Esophagus muscularis mucosa (tissue), 4 donors: ENCODE measurements at regions not wholly inside any gene's neighbourhood (a gene's known extent, or its start where the extent isn't known, plus 50 kb on each side); places are given as distances from the start of the nearest gene placed in this dataset.

Experiments
- DNase-seq: peaks from one replicate; pipeline ENCODE4 v3.0.0-alpha.2; 2017; ENCODE audit errors: extremely low spot score
- H3K27ac ChIP-seq, 4 donors: fragments of 200-600 bp; sonication (generic); replicated peaks in 1 of 4; 1 replicate in 3 of 4; 2 replicates in 1 of 4; pipeline ENCODE4 v1.5.1; 2016 to 2019; ENCODE audit warnings: mild to moderate bottlenecking in 1 of 4
- H3K27me3 ChIP-seq, 4 donors: fragments of 200-600 bp; sonication (generic); one replicate each; pipeline versions ENCODE4 v1.5.1 to v1.6.0; 2016 to 2019
- H3K36me3 ChIP-seq, 4 donors: fragments of 200-600 bp; sonication (generic); one replicate each; pipeline ENCODE4 v1.5.1; 2016 to 2019
- H3K4me1 ChIP-seq, 4 donors: fragments of 200-600 bp; sonication (generic); one replicate each; pipeline ENCODE4 v1.5.1; 2016 to 2019
- H3K4me3 ChIP-seq, 4 donors: fragments of 200-600 bp; sonication (generic); 1 replicate in 2 of 4; 2 replicates in 2 of 4; pipeline ENCODE4 v1.5.1; 2016 to 2019; ENCODE audit warnings: mild to moderate bottlenecking in 4 of 4, moderate library complexity in 1 of 4
- H3K9me3 ChIP-seq, 4 donors: fragments of 200-600 bp; sonication (generic); 1 replicate in 3 of 4; 2 replicates in 1 of 4; pipeline ENCODE4 v1.5.1; 2016 to 2019
- CTCF ChIP-seq, 3 experiments: fragments of 200-600 bp in 2 of 3; fragments of 450-650 bp in 1 of 3; sonication (generic) in 2 of 3; IDR thresholded peaks; one replicate each; pipeline ENCODE4 v1.5.1; 2017 to 2019; ENCODE audit warnings: antibody characterized with exemption in 3 of 3, mild to moderate bottlenecking in 2 of 3, moderate library complexity in 1 of 3
- EP300 ChIP-seq: sonication (generic); formaldehyde crosslinking; IDR thresholded peaks from one replicate; pipeline ENCODE4 v1.6.1; 2017; ENCODE audit warnings: antibody characterized with exemption
- POLR2A ChIP-seq: fragments of 450-650 bp; IDR thresholded peaks from one replicate; pipeline ENCODE4 v1.6.1; 2017; ENCODE audit warnings: antibody characterized with exemption, moderate library complexity, mild to moderate bottlenecking, low read depth
- POLR2AphosphoS5 ChIP-seq, 2 donors: sonication (generic); formaldehyde crosslinking; IDR thresholded peaks; one replicate each; pipeline ENCODE4 v1.6.1; 2017; ENCODE audit warnings: antibody characterized with exemption in 2 of 2
- WGBS: methylation state at CpG from one replicate; pipeline ENCODE4 v1.1.5; 2018; 5-methylcytosine and 5-hydroxymethylcytosine counted together
- intact Hi-C: fragments of 100-400 bp; cut with DNase I; formaldehyde crosslinking; loops from one replicate; pipeline ENCODE4 v1.15.1; 2023

- Histone ChIP-seq H3K4me1 (no peaks in the 10 kb centered on the region), H3K4me3 (no peak overlapping the region), H3K27me3 (no peaks in the 10 kb centered on the region), H3K36me3 (no peaks in the 10 kb centered on the region), H3K27ac (no peak overlapping the region), H3K9me3 (no peaks in the 10 kb centered on the region)
- TF ChIP-seq EP300 = no peak
- no peak for TF ChIP-seq POLR2A
- no peak for TF ChIP-seq CTCF (IDR thresholded peaks at IDR 0.05)
- no peak for TF ChIP-seq POLR2AphosphoS5 (IDR thresholded peaks at IDR 0.05)
- no peak for DNase-seq
- WGBS = 48% methylated on average over 3 of the region's 3 CpGs
- intact Hi-C loops = no loop called here
Observed at GRCh38 chr9:75692309-75692708, 198.2 kb upstream of the PCSK5 start.

GRCh38 chr9:75695921-75696320, 194.6 kb upstream of the PCSK5 start:
- H3K27me3 ChIP-seq = no peaks in the 10 kb centered on the region
- no peak for DNase-seq
- H3K9me3 ChIP-seq = no peaks in the 10 kb centered on the region
- no peak for TF ChIP-seq POLR2A
- TF ChIP-seq POLR2AphosphoS5 (IDR thresholded peaks at IDR 0.05) = no peak
- no peak for TF ChIP-seq EP300
- TF ChIP-seq CTCF (IDR thresholded peaks at IDR 0.05) = no peak
- no peaks in the 10 kb centered on the region for H3K4me1 ChIP-seq
- no peak overlapping the region for H3K4me3 ChIP-seq
- 0% methylated on average over 1 of the region's 1 CpG for WGBS
- no peaks in the 10 kb centered on the region for H3K36me3 ChIP-seq
- intact Hi-C loops = no loop called here
- no peak overlapping the region for H3K27ac ChIP-seq

- intact Hi-C loops = no loop called here
- no peaks in the 10 kb centered on the region for H3K4me1 ChIP-seq
- no peaks in the 10 kb centered on the region for H3K36me3 ChIP-seq
- no peak for TF ChIP-seq POLR2A
- TF ChIP-seq POLR2AphosphoS5 (IDR thresholded peaks at IDR 0.05) = no peak
- no peak for TF ChIP-seq CTCF (IDR thresholded peaks at IDR 0.05)
- TF ChIP-seq EP300 = no peak
- DNase-seq = no peak
- no peak overlapping the region for H3K27ac ChIP-seq
- no peaks in the 10 kb centered on the region for H3K27me3 ChIP-seq
- H3K9me3 ChIP-seq = no peaks in the 10 kb centered on the region
- no peak overlapping the region for H3K4me3 ChIP-seq
Observed at GRCh38 chr9:75699017-75699416, 191.5 kb upstream of the PCSK5 start.

GRCh38 chr9:75699625-75700251, 190.7 kb upstream of the PCSK5 start:
- H3K36me3 ChIP-seq = no peaks in the 10 kb centered on the region
- H3K27me3 ChIP-seq = no peaks in the 10 kb centered on the region
- no peaks in the 10 kb centered on the region for H3K9me3 ChIP-seq
- no peak for DNase-seq
- H3K4me1 ChIP-seq = no peaks in the 10 kb centered on the region
- no peak overlapping the region for H3K27ac ChIP-seq
- intact Hi-C loops = no loop called here
- TF ChIP-seq CTCF (IDR thresholded peaks at IDR 0.05) (no peak), EP300 (no peak), POLR2AphosphoS5 (IDR thresholded peaks at IDR 0.05) (no peak), POLR2A (no peak)
- no peak overlapping the region for H3K4me3 ChIP-seq
- 78% methylated on average over 1 of the region's 1 CpG for WGBS

GRCh38 chr9:75700252-75700640, 190.2 kb upstream of the PCSK5 start:
- no peak overlapping the region for H3K27ac ChIP-seq
- H3K9me3 ChIP-seq = no peaks in the 10 kb centered on the region
- no peak overlapping the region for H3K4me3 ChIP-seq
- no peak for TF ChIP-seq POLR2AphosphoS5 (IDR thresholded peaks at IDR 0.05)
- no peak for TF ChIP-seq CTCF (IDR thresholded peaks at IDR 0.05)
- no peak for TF ChIP-seq EP300
- TF ChIP-seq POLR2A = no peak
- WGBS = 69% methylated on average over 1 of the region's 1 CpG
- intact Hi-C loops = no loop called here
- H3K4me1 ChIP-seq = no peaks in the 10 kb centered on the region
- no peak for DNase-seq
- no peaks in the 10 kb centered on the region for H3K27me3 ChIP-seq
- H3K36me3 ChIP-seq = no peaks in the 10 kb centered on the region
